GM12878 (cell line): ENCODE measurements at regions not wholly inside any gene's neighbourhood (a gene's known extent, or its start where the extent isn't known, plus 50 kb on each side); places are given as distances from the start of the nearest gene placed in this dataset.

Source experiments
- ATAC-seq: fragments of 200-7000 bp; cut with Tn5 transposase; 3 replicates; pipeline ENCODE4 v1.9.1; 2020; ENCODE audit warnings: mild to moderate bottlenecking, moderate library complexity
- BruUV-seq: library from RNA; stranded (reverse); fragments of 400-500 nt; replicated peaks from 2 replicates; lab custom pipeline; 2021; lab: Mats Ljungman, UMichigan
- CTCF ChIA-PET: fragments of 300-600 bp; sonication (Branson Sonifier 250); formaldehyde crosslinking; extraction: SDS; loops from one replicate; lab custom pipeline; 2021; ENCODE audit warnings: inconsistent platforms; lab: Yijun Ruan, JAX
- POLR2A ChIA-PET: fragments of 350-600 bp; formaldehyde crosslinking; extraction: SDS; loops from one replicate; lab custom pipeline; 2021; ENCODE audit warnings: inconsistent platforms; lab: Charles Lee
- RAD21 ChIA-PET: fragments of 300-600 bp; sonication (Branson Sonifier 250); formaldehyde crosslinking; loops from one replicate; lab custom pipeline; 2023; ENCODE audit warnings: antibody characterized with exemption; ENCODE audit not compliant: unreplicated experiment; lab: Charles Lee
- SMC1A ChIA-PET: fragments of 300-600 bp; sonication (Branson Sonifier 250); formaldehyde crosslinking; loops from one replicate; lab custom pipeline; 2023; ENCODE audit not compliant: unreplicated experiment, uncharacterized antibody; lab: Charles Lee
- DNase-seq: peaks from one replicate; pipeline ENCODE4 v3.0.0-alpha.2; 2011; ENCODE audit warnings: low read depth, low spot score
- FAIRE-seq: peaks from 3 replicates; lab custom pipeline; 2011; peaks lifted over from hg19 to GRCh38; lab: Jason Lieb, UNC
- H2AFZ ChIP-seq: 2 replicates; pipeline ENCODE4 v1.6.0; 2011; ENCODE audit warnings: low read depth, low read length, control low read depth; ENCODE audit not compliant: control insufficient read depth
- H3K27ac ChIP-seq: 2 replicates; pipeline ENCODE4 v1.5.1; 2011; ENCODE audit warnings: control low read depth; ENCODE audit not compliant: control insufficient read depth, insufficient read depth
- H3K27me3 ChIP-seq, 2 experiments: replicated peaks in 1 of 2; 2 replicates each; pipeline versions ENCODE4 v1.6.0 to v1.6.1; 2011; ENCODE audit warnings: low read length in 1 of 2; ENCODE audit not compliant: control insufficient read depth in 2 of 2, insufficient read depth in 2 of 2
- H3K36me3 ChIP-seq, 2 experiments: 2 replicates each; pipeline ENCODE4 v1.5.1; 2011; ENCODE audit warnings: low read length in 1 of 2; ENCODE audit not compliant: control insufficient read depth in 2 of 2, insufficient read depth in 2 of 2
- H3K4me1 ChIP-seq: 2 replicates; pipeline ENCODE4 v1.6.1; 2011; ENCODE audit warnings: mild to moderate bottlenecking, low read length, moderate library complexity, mixed read lengths; ENCODE audit not compliant: control insufficient read depth, insufficient read depth
- H3K4me2 ChIP-seq: 2 replicates; pipeline ENCODE4 v1.6.0; 2011; ENCODE audit warnings: control low read depth; ENCODE audit not compliant: control insufficient read depth, insufficient read depth
- H3K4me3 ChIP-seq: fragments of 200-600 bp; sonication (generic); 2 replicates; pipeline ENCODE4 v1.5.1; 2016
- H3K79me2 ChIP-seq: 2 replicates; pipeline ENCODE4 v1.6.0; 2011; ENCODE audit warnings: low read length; ENCODE audit not compliant: control insufficient read depth, insufficient read depth
- H3K9ac ChIP-seq: 2 replicates; pipeline ENCODE4 v1.8.0; 2011; ENCODE audit warnings: low read length, control low read depth, mixed read lengths; ENCODE audit not compliant: control insufficient read depth, insufficient read depth
- H3K9me3 ChIP-seq: replicated peaks from 3 replicates; pipeline ENCODE4 v1.5.1; 2011; ENCODE audit warnings: mild to moderate bottlenecking, low read length; ENCODE audit not compliant: control insufficient read depth, insufficient read depth
- H4K20me1 ChIP-seq: 2 replicates; pipeline ENCODE4 v1.6.0; 2011; ENCODE audit not compliant: control insufficient read depth, insufficient read depth
- ASH2L ChIP-seq: fragments of 300-600, 200-600 bp; sonication (generic); IDR thresholded peaks from 2 replicates; pipeline ENCODE4 v1.6.1; 2017; ENCODE audit warnings: low read depth, mild to moderate bottlenecking, borderline replicate concordance
- CHD4 ChIP-seq: fragments of 200-600 bp; sonication (generic); IDR thresholded peaks from 2 replicates; pipeline ENCODE4 v1.6.1; 2016; ENCODE audit warnings: mild to moderate bottlenecking
- CREM ChIP-seq: IDR thresholded peaks from 2 replicates; pipeline ENCODE4 v1.6.1; 2014; ENCODE audit warnings: antibody characterized with exemption, low read depth
- FOXK2 ChIP-seq: fragments of 450-650 bp; IDR thresholded peaks from 2 replicates; pipeline ENCODE4 v1.6.1; 2017; ENCODE audit warnings: mild to moderate bottlenecking, moderate library complexity
- FOXM1 ChIP-seq: IDR thresholded peaks from 2 replicates; pipeline ENCODE4 v1.6.1; 2012; ENCODE audit warnings: low read depth, mild to moderate bottlenecking, inconsistent platforms, low read length, moderate library complexity
- IKZF2 ChIP-seq, 2 experiments: fragments of 450-650 bp; IDR thresholded peaks; 2 replicates each; pipeline ENCODE4 v1.6.1; 2017; ENCODE audit warnings: mild to moderate bottlenecking in 2 of 2, moderate library complexity in 2 of 2
- JUNB ChIP-seq: IDR thresholded peaks from 2 replicates; pipeline ENCODE4 v1.6.1; 2016; ENCODE audit warnings: antibody characterized with exemption, mild to moderate bottlenecking
- JUND ChIP-seq: IDR thresholded peaks from 2 replicates; pipeline ENCODE4 v1.6.1; 2012; ENCODE audit warnings: low read depth, mild to moderate bottlenecking, low read length, improper control_type of control experiment, moderate library complexity
- MYB ChIP-seq: fragments of 150-350 bp; IDR thresholded peaks from 2 replicates; pipeline ENCODE4 v1.6.1; 2014; ENCODE audit warnings: mild to moderate bottlenecking, low read depth, low read length, borderline replicate concordance
- NR2C1 ChIP-seq: fragments of 450-650 bp; IDR thresholded peaks from 2 replicates; pipeline ENCODE4 v1.6.1; 2017; ENCODE audit warnings: antibody characterized with exemption, mild to moderate bottlenecking, moderate library complexity
- RBBP5 ChIP-seq: fragments of 200-600 bp; sonication (generic); conservative IDR thresholded peaks from 2 replicates; pipeline ENCODE4 v1.6.1; 2016
- SREBF2 ChIP-seq: IDR thresholded peaks from 2 replicates; pipeline ENCODE4 v1.6.1; 2012; ENCODE audit warnings: mild to moderate bottlenecking, low read length
- STAT1 ChIP-seq: fragments of 450-650 bp; conservative IDR thresholded peaks from 2 replicates; pipeline ENCODE4 v1.6.1; 2014; ENCODE audit warnings: antibody characterized with exemption, mild to moderate bottlenecking
- TAF1 ChIP-seq: IDR thresholded peaks from 2 replicates; pipeline ENCODE4 v1.6.1; 2011; ENCODE audit warnings: mild to moderate bottlenecking, low read depth, low read length, borderline replicate concordance
- ZNF274 ChIP-seq: IDR thresholded peaks from one replicate; pipeline ENCODE4 v1.8.0; 2011; ENCODE audit not compliant: insufficient read length, insufficient read depth
- ZNF384 ChIP-seq: IDR thresholded peaks from 2 replicates; pipeline ENCODE4 v1.6.1; 2012; ENCODE audit warnings: low read depth, mild to moderate bottlenecking, low read length, improper control_type of control experiment, borderline replicate concordance
- ZNF687 ChIP-seq: fragments of 450-650 bp; IDR thresholded peaks from 2 replicates; pipeline ENCODE4 v1.6.1; 2017; ENCODE audit warnings: mild to moderate bottlenecking, moderate library complexity
- WGBS: methylation state at CpG from one replicate; pipeline ENCODE4 v1.1.6; 2016; ENCODE audit warnings: low lambda C conversion rate; ENCODE audit not compliant: insufficient replicate concordance, insufficient coverage; ENCODE audit errors: missing lambda C conversion rate; 5-methylcytosine and 5-hydroxymethylcytosine counted together
- in situ Hi-C: fragments of 300-500 bp; cut with MboI; formaldehyde crosslinking; loops from 9 replicates; pipeline ENCODE4 v1.14.3; 2018; ENCODE audit warnings: mixed read lengths
- intact Hi-C: fragments of 100-400 bp; cut with micrococcal nuclease; formaldehyde crosslinking; loops from one replicate; pipeline ENCODE4 v1.14.2; 2022; ENCODE audit not compliant: unreplicated experiment
- TF ChIP-seq, protein P1 (sequence below): fragments of 150-350 bp; IDR thresholded peaks from 2 replicates; pipeline ENCODE4 v1.6.1; 2016; ENCODE audit warnings: low read depth, low read length

- whole genome bisulfite sequencing: 15% methylated on average over 3 of the region's 3 CpGs
- no peak overlapping the region for H3K4me2 ChIP-seq
- no peaks in the 10 kb centered on the region for H3K9me3 ChIP-seq
- H2AFZ ChIP-seq: no peak overlapping the region
- ChIA-PET SMC1A (no interaction called here), RAD21 (no interaction called here), POLR2A (no interaction called here), CTCF (interaction anchor here (1.0 to 1.1 kb wide), 2 partner anchors 10 kb away, joined by 4 to 5 read pairs; no protein-coding TSS in a partner anchor)
- H3K27ac ChIP-seq: no peak overlapping the region
- intact Hi-C loops: no loop called here
- H3K36me3 ChIP-seq: no peaks in the 10 kb centered on the region
- no peaks in the 10 kb centered on the region for H3K27me3 ChIP-seq
- FAIRE-seq (no peak), DNase-seq (no peak), ATAC-seq (no peak)
- BruUV-seq: no TSS peak
- no peaks in the 10 kb centered on the region for H3K79me2 ChIP-seq
- H3K9ac ChIP-seq: no peak overlapping the region
- no peaks in the 10 kb centered on the region for H3K4me1 ChIP-seq
- H3K4me3 ChIP-seq: no peak overlapping the region
- H4K20me1 ChIP-seq: no peaks in the 10 kb centered on the region
- in situ Hi-C loops: no loop called here
- no peak for TF ChIP-seq JUNB
- no peak for TF ChIP-seq ZNF274
- no peak for TF ChIP-seq ASH2L
- TF ChIP-seq NR2C1: no peak
- TF ChIP-seq ZNF384: no peak
- no peak for TF ChIP-seq JUND
- no peak for TF ChIP-seq TAF1
- TF ChIP-seq, protein P1, sequence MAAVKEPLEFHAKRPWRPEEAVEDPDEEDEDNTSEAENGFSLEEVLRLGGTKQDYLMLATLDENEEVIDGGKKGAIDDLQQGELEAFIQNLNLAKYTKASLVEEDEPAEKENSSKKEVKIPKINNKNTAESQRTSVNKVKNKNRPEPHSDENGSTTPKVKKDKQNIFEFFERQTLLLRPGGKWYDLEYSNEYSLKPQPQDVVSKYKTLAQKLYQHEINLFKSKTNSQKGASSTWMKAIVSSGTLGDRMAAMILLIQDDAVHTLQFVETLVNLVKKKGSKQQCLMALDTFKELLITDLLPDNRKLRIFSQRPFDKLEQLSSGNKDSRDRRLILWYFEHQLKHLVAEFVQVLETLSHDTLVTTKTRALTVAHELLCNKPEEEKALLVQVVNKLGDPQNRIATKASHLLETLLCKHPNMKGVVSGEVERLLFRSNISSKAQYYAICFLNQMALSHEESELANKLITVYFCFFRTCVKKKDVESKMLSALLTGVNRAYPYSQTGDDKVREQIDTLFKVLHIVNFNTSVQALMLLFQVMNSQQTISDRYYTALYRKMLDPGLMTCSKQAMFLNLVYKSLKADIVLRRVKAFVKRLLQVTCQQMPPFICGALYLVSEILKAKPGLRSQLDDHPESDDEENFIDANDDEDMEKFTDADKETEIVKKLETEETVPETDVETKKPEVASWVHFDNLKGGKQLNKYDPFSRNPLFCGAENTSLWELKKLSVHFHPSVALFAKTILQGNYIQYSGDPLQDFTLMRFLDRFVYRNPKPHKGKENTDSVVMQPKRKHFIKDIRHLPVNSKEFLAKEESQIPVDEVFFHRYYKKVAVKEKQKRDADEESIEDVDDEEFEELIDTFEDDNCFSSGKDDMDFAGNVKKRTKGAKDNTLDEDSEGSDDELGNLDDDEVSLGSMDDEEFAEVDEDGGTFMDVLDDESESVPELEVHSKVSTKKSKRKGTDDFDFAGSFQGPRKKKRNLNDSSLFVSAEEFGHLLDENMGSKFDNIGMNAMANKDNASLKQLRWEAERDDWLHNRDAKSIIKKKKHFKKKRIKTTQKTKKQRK: no peak
- TF ChIP-seq FOXM1: no peak
- no peak for TF ChIP-seq CREM
- no peak for TF ChIP-seq MYB
- TF ChIP-seq CHD4: no peak
- TF ChIP-seq STAT1: no peak
- TF ChIP-seq FOXK2: no peak
- TF ChIP-seq RBBP5: no peak
- TF ChIP-seq SREBF2: no peak
- TF ChIP-seq IKZF2 (IDR thresholded peaks at IDR 0.05): no peak
- no peak for TF ChIP-seq ZNF687
Observed at GRCh38 chr3:182673336-182673735, 120.0 kb upstream of the ATP11B start.
